Activated CD4-positive, alpha-beta T cell treated with anti-CD3 and anti-CD28 coated beads for 24 hours (primary cell): ENCODE measurements at regions not wholly inside any gene's neighbourhood (a gene's known extent, or its start where the extent isn't known, plus 50 kb on each side); places are given as distances from the start of the nearest gene placed in this dataset.

Source experiments
- DNase-seq, 2 donors: peaks; one replicate each; pipeline ENCODE4 v3.0.0-alpha.2; 2020; ENCODE audit warnings: low read depth in 2 of 2

DNA sequence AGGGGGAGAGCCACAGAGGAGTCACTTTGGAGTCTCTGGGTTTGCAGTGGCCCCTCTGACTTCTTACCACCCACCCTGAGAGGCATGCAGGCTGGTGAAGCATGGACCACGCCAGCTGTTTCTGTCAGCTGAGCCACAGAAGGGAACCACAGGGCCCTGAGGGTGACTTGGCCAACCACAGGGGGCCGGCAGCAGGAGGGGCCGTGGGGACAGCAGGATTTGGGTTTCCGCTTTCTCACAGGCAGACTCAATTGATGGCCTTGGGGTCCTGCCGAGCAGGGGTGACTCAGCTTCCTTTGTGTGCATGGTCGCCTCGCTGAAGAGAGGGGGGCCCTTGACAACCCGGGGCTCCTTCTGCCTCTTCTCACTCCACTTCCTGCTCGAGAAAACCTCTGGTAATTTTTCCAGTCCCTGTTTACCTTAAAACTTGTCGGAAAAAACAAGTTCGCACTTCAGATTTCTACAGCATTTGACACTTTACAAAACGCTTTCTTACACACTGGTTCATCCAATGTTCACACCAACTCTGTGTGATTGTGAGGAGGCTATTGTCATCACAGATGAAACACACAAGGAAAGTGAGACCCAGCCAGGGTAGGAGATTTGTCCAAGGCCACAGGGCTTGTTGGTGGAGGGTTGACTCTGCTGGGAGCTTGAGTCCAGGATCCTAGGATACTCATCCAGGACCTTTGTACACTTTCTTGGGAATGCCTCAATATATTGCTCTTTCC lies 311.2 kb downstream of the LPIN1 start:
- no peak for DNase-seq

GRCh38 chr2:12059616-12060441 lies 313.4 kb downstream of the LPIN1 start:
- DNase-seq, result no peak

- DNase-seq, result no peak
These were observed 314.5 kb downstream of the LPIN1 start for GRCh38 chr2:12060886-12061285.

DNA sequence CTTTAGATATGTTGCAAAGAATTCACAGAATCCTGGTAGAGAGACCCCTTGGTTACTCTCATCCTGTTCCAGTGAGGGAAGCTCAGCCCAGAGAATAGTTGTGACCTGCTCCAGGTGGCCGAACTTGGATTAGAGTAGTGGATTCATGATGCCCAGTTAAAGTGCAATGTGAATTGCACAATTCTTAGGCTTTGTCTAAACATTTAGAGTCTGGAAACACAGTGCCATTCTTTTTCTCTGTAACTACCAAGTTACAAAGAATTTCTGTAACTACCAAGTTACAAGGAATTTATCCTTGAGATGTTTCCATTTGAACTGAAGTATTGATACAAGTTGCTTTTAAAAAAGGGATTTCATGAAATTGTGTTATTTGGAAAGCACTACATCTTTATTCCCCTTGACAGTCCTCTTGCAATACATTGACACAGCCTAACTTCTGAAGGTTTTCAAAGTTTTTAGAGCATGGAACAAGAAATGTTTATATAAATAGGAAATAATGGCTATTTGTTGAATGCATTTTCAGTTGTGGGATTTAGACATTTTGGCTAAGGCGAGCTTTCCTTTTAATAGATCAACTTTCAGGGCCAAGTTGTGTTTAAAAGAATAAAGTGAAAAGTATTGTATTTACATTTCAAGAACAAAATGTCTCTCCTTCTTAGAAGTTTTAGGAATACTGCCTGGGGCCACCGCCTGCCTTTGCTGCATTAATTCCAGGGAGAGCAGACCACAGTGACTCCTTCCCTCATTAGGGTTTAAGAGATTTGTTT lies 315.0 kb downstream of the LPIN1 start:
- no peak for DNase-seq

- no peak for DNase-seq
These were observed 315.6 kb downstream of the LPIN1 start for GRCh38 chr2:12062053-12062395.

GRCh38 chr2:12063210-12063609 lies 316.8 kb downstream of the LPIN1 start:
- no peak for DNase-seq

DNA sequence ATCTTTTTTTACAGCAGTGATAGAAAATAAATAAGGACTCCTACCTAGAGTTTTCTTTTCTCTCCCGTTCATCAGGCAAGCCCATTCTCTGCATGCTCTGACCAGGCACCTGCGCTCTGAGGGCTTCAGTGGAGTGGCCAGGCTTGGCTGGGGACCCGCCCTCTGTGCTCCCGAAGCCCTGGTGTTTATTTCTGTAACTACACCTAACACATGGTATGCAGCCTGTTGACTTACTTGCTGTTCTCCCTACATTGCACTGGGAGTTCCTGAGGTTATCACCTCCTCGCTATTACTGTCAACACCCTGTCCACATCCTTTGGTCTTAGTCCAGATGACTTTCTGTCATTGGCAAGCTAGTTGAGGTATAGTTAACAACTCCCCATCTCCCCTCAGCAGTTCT lies 317.7 kb downstream of the LPIN1 start:
- DNase-seq, result no peak

DNA sequence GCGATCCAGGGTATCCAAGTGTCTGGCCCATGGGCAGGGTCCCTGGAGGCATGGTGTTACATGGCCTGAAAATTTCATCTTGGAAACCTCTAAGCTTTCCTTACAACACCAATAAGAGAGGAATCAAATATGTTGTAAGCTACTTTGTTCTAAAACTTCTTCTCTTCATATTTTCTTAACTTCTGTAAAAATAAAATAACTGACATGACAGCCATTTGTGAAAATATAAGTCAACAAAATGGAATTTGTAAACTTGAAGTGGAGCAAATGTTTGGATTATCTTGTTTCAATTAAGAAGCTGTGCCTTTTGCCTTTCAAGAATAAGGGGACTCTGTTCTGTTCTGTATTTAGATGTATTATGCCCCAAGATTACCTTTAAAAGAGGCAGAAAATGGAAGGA lies 319.7 kb downstream of the LPIN1 start:
- no peak for DNase-seq

GRCh38 chr2:12066986-12067385 lies 320.6 kb downstream of the LPIN1 start:
- DNase-seq, result no peak

DNA sequence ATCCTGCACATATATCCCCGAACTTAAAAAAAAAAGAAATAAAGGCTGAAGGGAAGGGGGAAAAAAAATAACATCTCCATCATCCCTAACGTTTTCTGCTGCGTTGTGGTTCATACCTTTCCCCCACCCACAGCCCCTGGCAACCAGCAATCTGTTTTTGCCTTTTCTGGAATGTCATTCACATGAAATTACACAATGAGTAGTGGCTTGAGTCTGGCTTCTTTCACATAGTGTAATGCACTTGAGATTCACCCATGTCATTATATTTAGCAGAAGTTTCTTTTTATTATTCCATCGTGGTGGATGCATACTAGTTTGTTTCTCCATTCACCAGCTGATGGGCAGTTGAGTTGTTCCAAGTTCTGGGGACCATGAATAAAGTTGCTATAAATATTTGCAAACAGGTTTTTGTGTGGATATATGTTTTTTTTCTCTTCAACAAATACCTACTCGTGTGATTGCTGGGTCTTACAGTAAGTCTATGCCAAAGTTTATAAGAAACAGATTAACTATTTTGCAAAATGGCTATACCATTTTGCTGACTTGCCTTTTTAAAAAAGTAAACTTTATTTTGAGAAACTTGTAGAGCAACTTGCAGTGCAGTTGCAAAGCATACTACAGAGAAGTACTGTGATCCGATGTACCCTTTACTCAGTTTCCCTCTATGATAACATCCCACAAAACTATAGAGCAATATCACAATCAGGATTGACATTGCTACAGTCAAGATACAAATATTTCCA lies 322.5 kb downstream of the LPIN1 start:
- no peak for DNase-seq

GRCh38 chr2:12070153-12070552 lies 323.7 kb downstream of the LPIN1 start:
- DNase-seq, result no peak

- no peak for DNase-seq
These were observed 324.1 kb downstream of the LPIN1 start for GRCh38 chr2:12070581-12070980.

DNA sequence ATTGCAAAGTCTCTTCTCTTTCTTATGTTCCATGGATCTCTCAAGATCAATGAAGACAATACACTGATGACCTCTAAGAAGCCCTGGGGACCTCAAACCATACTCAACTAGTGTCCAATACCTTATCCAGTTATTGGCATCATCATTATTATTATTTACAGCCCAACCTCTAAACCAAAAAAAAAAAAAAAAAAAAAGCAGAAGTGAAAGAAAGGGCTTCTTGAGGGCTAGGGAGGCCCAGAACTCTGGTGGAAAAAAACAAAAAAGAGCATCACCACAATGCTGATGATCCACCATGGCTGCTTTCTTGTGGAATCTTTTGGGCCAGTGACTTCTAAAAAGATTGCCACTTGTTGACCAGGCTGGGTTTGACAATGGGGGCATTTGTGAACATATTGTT lies 324.9 kb downstream of the LPIN1 start:
- DNase-seq, result no peak

- no peak for DNase-seq
These were observed 326.9 kb downstream of the LPIN1 start for GRCh38 chr2:12073217-12073852.

- no peak for DNase-seq
These were observed 327.9 kb downstream of the LPIN1 start for GRCh38 chr2:12074126-12074844.

DNA sequence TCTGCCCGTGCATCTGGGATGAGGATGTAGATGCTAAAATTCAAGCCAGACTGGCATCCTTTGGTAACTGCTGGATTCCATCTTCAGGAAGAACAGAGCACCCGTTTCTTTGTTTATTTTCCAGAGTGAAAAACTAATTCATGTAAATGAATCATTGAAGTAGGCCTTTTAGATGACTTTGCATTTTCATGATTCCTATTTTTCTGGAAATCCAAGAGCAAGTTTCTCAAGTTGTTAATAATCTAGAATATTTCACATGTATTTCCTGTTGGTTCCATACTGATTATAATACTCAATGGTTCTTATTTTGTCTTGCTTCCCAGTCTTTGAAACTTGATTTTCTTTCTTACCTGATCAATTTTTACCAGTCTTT lies 328.4 kb downstream of the LPIN1 start:
- no peak for DNase-seq

GRCh38 chr2:12075603-12076002 lies 329.2 kb downstream of the LPIN1 start:
- no peak for DNase-seq

DNA sequence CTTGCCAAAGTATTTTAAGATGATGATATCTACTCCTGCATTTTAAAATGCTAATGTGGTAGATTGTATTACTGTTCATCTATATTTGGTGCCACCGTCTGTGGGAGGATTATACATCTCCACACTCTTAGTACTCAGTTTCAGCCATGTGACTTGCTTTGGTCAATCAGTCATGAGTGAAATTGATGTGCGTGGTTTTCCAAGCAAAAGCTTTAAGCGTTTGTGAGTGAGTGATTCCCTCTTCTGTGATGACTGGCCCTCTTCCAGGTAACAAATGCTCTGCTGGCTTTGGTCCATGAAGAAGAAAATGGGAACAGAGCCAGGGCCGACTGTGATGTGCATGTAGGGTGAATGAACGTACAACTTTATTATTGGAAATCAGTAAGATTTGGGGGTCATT lies 330.4 kb downstream of the LPIN1 start:
- no peak for DNase-seq

GRCh38 chr2:12080360-12080759 lies 333.9 kb downstream of the LPIN1 start:
- no peak for DNase-seq

- DNase-seq, result no peak
These were observed 335.2 kb downstream of the LPIN1 start for GRCh38 chr2:12081481-12082210.
